Activated T-cell treated with anti-CD3 and anti-CD28 coated beads for 48 hours (primary cell): ENCODE measurements at regions not wholly inside any gene's neighbourhood (a gene's known extent, or its start where the extent isn't known, plus 50 kb on each side); places are given as distances from the start of the nearest gene placed in this dataset.
"Not testable (repeated sequence)": the region's sequence is repeated elsewhere in the genome, so short reads cannot be mapped to it uniquely, and the experiment has no call there.

Experiments
- DNase-seq: peaks from one replicate; pipeline ENCODE4 v3.0.0-alpha.2; 2020; ENCODE audit warnings: low read depth

DNA sequence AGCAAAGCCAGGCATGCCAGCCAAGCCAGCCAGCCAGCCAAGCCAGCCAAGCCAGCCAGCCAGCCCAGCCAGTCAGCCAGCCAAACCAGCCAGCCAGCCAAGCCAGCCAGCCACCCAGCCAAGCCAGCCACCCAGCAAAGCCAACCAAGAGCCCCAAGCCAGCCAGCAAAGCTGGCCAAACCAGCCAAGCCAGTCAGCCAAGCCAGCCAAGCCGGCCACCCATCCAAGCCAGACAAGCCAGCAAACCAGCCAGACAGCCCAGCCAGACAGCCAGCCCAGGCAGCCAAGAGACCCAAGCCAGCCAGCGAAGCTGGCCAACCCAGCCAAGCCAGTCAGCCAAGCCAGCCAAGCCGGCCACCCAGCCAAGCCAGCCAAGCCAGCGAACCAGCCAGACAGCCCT is 338.3 kb upstream of the PLGLB2 start:
- DNase-seq, result not testable (repeated sequence)

GRCh38 chr2:87410371-87410770 is 337.5 kb upstream of the PLGLB2 start:
- not testable (repeated sequence) for DNase-seq

- not testable (repeated sequence) for DNase-seq
Measured at GRCh38 chr2:87412036-87412820, 335.7 kb upstream of the PLGLB2 start.

- DNase-seq, result not testable (repeated sequence)
Measured at GRCh38 chr2:87414331-87414730, 333.6 kb upstream of the PLGLB2 start.

DNA sequence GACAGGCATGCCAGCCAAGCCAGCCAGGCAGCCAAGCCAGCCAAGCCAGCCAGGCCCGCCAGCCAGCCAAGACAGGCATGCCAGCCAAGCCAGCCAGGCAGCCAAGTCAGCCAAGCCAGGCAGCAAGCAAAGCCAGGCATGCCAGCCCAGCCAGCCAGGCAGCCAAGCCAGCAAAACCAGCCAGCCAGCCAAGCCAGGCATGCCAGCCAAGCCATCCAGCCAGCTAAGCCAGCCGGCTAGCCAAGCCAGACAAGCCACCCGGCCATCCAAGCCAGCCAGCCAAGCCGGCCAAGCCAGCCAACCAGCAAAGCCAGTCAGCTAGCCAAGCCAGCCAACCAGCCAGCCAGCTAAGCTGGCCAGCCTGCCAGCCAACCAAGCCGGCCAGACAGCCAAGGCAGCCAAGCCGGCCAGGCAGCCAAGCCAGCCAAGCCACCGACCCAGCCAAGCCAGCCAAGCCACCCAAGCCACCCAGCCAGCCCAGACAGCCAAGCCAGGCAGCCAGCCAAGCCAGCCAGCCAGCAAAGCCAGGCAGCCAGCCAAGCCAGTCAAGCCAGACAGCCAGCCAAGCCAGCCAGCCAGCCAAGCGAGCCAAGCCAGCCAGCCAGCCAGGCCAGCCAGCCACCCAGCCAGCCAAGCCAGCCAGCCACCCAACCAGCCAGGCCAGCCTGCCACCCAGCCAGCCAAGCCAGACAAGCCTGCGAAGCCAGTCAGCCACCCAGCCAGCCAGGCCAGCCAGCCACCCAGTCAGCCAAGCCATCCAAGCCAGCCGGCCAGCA is 332.9 kb upstream of the PLGLB2 start:
- not testable (repeated sequence) for DNase-seq

DNA sequence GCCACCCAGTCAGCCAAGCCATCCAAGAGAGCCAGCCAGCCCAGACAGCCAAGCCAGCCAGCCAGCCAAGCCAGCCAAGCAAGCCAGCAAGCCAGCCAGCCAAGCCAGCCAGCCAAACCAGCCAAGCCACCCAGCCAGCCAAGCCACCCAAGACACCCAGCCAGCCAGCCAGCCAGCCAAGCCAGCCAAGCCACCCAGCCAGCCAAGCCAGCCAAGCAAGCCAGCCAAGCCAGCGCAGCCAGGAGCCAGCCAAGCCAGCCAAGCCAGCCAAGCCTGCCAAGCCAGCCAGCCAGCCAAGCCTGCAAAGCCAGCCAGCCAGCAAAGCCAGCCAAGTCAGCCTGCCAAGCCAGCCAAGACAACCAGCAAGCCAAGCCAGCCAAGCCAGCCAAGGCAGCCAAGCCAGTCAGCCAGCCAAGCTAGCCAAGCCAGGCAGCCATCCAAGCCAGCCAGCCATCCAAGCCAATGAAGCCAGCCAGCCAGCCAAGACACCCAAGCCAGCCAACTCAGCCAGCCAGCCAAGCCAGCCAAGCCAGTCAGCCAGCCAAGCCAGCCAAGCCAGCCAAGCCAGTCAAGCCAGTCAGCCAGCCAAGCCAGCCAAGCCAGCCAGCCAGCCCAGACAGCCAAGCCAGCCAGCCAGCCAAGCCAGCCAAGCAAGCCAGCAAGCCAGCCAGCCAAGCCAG is 332.2 kb upstream of the PLGLB2 start:
- DNase-seq, result not testable (repeated sequence)

DNA sequence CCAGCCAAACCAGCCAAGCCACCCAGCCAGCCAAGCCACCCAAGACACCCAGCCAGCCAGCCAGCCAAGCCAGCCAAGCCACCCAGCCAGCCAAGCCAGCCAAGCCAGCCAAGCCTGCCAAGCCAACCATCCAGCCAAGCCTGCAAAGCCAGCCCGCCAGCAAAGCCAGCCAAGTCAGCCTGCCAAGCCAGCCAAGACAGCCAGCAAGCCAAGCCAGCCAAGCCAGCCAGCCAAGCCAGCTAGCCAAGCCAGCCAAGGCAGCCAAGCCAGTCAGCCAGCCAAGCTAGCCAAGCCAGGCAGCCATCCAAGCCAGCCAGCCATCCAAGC is 331.7 kb upstream of the PLGLB2 start:
- not testable (repeated sequence) for DNase-seq

DNA sequence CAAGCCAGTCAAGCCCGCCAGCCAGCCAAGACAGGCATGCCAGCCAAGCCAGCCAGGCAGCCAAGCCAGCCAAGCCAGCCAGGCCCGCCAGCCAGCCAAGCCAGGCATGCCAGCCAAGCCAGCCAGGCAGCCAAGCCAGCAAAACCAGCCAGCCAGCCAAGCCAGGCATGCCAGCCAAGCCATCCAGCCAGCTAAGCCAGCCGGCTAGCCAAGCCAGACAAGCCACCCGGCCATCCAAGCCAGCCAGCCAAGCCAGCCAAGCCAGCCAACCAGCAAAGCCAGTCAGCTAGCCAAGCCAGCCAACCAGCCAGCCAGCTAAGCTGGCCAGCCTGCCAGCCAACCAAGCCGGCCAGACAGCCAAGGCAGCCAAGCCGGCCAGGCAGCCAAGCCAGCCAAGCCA is 330.7 kb upstream of the PLGLB2 start:
- not testable (repeated sequence) for DNase-seq

GRCh38 chr2:87417742-87418567 is 329.9 kb upstream of the PLGLB2 start:
- not testable (repeated sequence) for DNase-seq

GRCh38 chr2:87418823-87419822 is 328.8 kb upstream of the PLGLB2 start:
- not testable (repeated sequence) for DNase-seq

DNA sequence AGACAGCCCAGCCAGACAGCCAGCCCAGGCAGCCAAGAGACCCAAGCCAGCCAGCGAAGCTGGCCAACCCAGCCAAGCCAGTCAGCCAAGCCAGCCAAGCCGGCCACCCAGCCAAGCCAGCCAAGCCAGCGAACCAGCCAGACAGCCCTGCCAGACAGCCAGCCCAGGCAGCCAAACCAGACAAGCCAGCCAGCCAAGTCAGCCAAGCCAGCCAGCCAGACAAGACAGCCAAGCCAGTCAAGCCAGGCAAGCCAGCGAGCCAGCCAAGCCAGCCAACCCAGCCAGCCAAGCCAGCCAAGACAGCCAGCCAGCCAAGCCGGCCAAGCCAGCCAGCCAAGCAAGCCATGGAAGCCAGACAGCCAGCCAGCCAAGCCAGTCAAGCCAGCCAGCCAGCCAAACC is 327.9 kb upstream of the PLGLB2 start:
- DNase-seq, result not testable (repeated sequence)

GRCh38 chr2:87420954-87421353 is 326.9 kb upstream of the PLGLB2 start:
- DNase-seq, result not testable (repeated sequence)

DNA sequence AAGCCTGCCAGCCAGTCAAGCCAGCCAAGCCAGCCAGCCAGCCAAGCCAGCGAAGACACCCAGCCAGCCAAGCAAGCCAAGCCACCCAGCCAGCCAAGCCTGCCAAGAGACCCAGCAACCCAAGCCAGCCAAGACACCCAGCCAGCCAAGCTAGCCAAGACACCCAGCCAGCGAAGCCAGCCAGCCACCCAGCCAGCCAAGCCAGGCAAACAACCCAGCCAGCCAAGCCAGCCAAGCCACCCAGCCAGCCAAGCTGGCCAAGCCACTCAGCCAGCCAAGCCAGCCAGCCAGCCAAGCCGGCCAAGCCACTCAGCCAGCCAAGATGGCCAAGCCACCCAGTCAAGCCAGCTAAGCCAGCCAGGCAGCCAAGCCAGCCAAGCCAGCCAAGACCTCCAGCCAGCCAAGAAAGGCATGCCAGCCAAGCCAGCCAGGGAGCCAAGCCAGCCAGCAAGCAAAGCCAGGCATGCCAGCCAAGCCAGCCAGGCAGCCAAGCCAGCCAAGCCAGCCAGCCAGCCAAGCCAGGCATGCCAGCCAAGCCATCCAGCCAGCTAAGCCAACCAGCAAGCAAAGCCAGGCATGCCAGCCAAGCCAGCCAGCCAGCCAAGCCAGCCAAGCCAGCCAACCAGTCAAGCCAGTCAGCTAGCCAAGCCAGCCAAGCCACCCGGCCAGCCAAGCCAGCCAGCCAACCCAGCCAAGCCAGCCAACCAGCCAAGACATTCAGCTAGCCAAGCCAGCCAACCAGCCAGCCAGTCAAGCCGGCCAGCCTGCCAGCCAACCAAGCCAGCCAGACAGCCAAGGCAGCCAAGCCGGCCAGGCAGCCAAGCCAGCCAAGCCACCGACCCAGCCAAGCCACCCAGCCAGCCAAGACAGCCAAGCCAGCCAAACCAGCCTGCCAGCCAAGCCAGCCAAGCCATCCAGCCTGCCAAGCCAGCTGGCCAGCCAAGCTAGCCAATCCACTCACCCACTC is 323.8 kb upstream of the PLGLB2 start:
- DNase-seq, result not testable (repeated sequence)

DNA sequence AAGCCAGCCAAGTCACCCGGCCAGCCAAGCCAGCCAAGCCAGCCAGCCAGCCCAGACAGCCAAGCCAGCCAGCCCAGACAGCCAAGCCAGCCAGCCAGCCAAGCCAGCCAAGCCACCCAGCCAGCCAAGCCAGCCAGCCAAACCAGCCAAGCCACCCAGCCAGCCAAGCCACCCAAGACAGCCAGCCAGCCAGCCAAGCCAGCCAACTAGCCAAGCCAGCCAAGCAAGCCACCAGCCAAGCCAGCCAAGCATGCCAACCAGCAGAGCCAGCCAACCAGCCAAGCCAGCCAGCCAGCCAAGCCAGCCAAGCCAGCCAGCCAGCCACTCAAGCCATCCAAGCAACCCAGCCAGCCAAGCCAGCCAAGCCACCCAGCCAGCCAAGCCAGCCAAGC is 323.1 kb upstream of the PLGLB2 start:
- not testable (repeated sequence) for DNase-seq

DNA sequence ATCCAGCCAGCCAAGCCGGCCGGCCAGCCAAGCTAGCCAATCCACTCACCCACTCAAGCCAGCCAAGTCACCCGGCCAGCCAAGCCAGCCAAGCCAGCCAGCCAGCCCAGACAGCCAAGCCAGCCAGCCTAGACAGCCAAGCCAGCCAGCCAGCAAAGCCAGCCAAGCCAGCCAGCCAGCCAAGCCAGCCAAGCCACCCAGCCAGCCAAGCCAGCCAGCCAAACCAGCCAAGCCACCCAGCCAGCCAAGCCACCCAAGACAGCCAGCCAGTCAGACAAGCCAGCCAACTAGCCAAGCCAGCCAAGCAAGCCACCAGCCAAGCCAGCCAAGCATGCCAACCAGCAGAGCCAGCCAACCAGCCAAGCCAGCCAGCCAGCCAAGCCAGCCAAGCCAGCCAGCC is 322.7 kb upstream of the PLGLB2 start:
- DNase-seq, result not testable (repeated sequence)

- DNase-seq, result not testable (repeated sequence)
Measured at GRCh38 chr2:87425717-87426116, 322.2 kb upstream of the PLGLB2 start.

- not testable (repeated sequence) for DNase-seq
Measured at GRCh38 chr2:87428452-87429130, 319.3 kb upstream of the PLGLB2 start.

DNA sequence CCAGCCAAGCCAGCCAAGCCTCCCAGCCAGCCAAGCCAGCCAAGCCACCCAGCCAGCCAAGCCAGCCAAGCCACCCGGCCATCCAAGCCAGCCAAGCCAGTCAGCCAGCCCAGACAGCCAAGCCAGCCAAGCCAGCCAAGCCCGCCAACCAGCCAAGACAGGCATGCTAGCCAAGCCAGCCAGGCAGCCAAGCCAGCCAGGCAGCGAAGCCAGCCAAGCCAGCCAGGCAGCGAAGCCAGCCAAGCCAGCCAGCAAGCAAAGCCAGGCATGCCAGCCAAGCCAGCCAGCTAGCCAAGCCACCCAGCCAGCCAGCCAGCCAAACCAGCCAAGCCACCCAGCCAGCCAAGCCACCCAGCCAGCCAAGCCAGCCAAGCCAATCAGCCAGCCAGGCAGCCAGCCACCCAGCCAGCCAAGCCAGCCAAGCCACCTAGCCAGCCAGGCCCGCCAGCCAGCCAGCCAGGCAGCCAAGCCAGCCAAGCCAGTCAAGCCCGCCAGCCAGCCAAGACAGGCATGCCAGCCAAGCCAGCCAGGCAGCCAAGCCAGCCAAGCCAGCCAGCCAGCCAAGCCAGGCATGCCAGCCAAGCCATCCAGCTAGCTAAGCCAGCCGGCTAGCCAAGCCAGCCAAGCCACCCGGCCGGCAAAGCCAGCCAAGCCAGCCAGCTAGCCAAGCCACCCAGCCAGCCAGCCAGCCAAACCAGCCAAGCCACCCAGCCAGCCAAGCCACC is 318.5 kb upstream of the PLGLB2 start:
- DNase-seq, result not testable (repeated sequence)
